ENCODE measurements at regions not wholly inside any gene's neighbourhood (a gene's known extent, or its start where the extent isn't known, plus 50 kb on each side); places are given as distances from the start of the nearest gene placed in this dataset.

- no peak for TF ChIP-seq TCF4 (CRISPR knock-in tag; IDR thresholded peaks at IDR 0.05; ENCODE audit: borderline replicate concordance)
- TF ChIP-seq ESRRG (CRISPR knock-in tag; IDR thresholded peaks at IDR 0.05): no peak
- TF ChIP-seq PPARA (CRISPR knock-in tag; IDR thresholded peaks at IDR 0.05; ENCODE audit: borderline replicate concordance): no peak
- TF ChIP-seq BACH2 (CRISPR knock-in tag; IDR thresholded peaks at IDR 0.05; ENCODE audit: borderline replicate concordance): no peak
- no peak for TF ChIP-seq SNAI2 (CRISPR knock-in tag; IDR thresholded peaks at IDR 0.05)
- no peak for TF ChIP-seq ISL1 (CRISPR knock-in tag; IDR thresholded peaks at IDR 0.05)
- no peak for TF ChIP-seq ZFP3 (CRISPR knock-in tag; IDR thresholded peaks at IDR 0.05)
- no peak for TF ChIP-seq ZNF565 (CRISPR knock-in tag; conservative IDR thresholded peaks at IDR 0.05; ENCODE audit: low read depth)
- TF ChIP-seq, protein P1, sequence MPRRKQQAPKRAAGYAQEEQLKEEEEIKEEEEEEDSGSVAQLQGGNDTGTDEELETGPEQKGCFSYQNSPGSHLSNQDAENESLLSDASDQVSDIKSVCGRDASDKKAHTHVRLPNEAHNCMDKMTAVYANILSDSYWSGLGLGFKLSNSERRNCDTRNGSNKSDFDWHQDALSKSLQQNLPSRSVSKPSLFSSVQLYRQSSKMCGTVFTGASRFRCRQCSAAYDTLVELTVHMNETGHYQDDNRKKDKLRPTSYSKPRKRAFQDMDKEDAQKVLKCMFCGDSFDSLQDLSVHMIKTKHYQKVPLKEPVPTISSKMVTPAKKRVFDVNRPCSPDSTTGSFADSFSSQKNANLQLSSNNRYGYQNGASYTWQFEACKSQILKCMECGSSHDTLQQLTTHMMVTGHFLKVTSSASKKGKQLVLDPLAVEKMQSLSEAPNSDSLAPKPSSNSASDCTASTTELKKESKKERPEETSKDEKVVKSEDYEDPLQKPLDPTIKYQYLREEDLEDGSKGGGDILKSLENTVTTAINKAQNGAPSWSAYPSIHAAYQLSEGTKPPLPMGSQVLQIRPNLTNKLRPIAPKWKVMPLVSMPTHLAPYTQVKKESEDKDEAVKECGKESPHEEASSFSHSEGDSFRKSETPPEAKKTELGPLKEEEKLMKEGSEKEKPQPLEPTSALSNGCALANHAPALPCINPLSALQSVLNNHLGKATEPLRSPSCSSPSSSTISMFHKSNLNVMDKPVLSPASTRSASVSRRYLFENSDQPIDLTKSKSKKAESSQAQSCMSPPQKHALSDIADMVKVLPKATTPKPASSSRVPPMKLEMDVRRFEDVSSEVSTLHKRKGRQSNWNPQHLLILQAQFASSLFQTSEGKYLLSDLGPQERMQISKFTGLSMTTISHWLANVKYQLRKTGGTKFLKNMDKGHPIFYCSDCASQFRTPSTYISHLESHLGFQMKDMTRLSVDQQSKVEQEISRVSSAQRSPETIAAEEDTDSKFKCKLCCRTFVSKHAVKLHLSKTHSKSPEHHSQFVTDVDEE (CRISPR knock-in tag; IDR thresholded peaks at IDR 0.05): no peak
- TF ChIP-seq ARNTL (CRISPR knock-in tag; IDR thresholded peaks at IDR 0.05; ENCODE audit: borderline replicate concordance, low read depth): no peak
- TF ChIP-seq ZFP30 (CRISPR knock-in tag; IDR thresholded peaks at IDR 0.05): no peak
- TF ChIP-seq TOX (CRISPR knock-in tag; IDR thresholded peaks at IDR 0.05; ENCODE audit: borderline replicate concordance): no peak
- TF ChIP-seq, protein P2, sequence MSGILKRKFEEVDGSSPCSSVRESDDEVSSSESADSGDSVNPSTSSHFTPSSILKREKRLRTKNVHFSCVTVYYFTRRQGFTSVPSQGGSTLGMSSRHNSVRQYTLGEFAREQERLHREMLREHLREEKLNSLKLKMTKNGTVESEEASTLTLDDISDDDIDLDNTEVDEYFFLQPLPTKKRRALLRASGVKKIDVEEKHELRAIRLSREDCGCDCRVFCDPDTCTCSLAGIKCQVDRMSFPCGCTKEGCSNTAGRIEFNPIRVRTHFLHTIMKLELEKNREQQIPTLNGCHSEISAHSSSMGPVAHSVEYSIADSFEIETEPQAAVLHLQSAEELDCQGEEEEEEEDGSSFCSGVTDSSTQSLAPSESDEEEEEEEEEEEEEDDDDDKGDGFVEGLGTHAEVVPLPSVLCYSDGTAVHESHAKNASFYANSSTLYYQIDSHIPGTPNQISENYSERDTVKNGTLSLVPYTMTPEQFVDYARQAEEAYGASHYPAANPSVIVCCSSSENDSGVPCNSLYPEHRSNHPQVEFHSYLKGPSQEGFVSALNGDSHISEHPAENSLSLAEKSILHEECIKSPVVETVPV (CRISPR knock-in tag; IDR thresholded peaks at IDR 0.05): no peak
- TF ChIP-seq, protein P3, sequence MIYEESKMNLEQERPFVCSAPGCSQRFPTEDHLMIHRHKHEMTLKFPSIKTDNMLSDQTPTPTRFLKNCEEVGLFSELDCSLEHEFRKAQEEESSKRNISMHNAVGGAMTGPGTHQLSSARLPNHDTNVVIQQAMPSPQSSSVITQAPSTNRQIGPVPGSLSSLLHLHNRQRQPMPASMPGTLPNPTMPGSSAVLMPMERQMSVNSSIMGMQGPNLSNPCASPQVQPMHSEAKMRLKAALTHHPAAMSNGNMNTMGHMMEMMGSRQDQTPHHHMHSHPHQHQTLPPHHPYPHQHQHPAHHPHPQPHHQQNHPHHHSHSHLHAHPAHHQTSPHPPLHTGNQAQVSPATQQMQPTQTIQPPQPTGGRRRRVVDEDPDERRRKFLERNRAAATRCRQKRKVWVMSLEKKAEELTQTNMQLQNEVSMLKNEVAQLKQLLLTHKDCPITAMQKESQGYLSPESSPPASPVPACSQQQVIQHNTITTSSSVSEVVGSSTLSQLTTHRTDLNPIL (CRISPR knock-in tag; IDR thresholded peaks at IDR 0.05; ENCODE audit: low read depth): no peak
- TF ChIP-seq ZNF8 (CRISPR knock-in tag; IDR thresholded peaks at IDR 0.05): no peak
- TF ChIP-seq OSR1 (CRISPR knock-in tag; IDR thresholded peaks at IDR 0.05): no peak
- TF ChIP-seq RARB (CRISPR knock-in tag; IDR thresholded peaks at IDR 0.05): no peak
- ATAC-seq: no peak
Measured at GRCh38 chr1:238727670-238728069, 658.7 kb upstream of the CHRM3 start.

GRCh38 chr1:238722812-238723211, 663.6 kb upstream of the CHRM3 start:
- ATAC-seq: no peak
- no peak for TF ChIP-seq PPARA (CRISPR knock-in tag; IDR thresholded peaks at IDR 0.05; ENCODE audit: borderline replicate concordance)
- TF ChIP-seq ARNTL (CRISPR knock-in tag; IDR thresholded peaks at IDR 0.05; ENCODE audit: borderline replicate concordance, low read depth): no peak
- TF ChIP-seq, protein P3 (CRISPR knock-in tag; IDR thresholded peaks at IDR 0.05; ENCODE audit: low read depth): no peak
- no peak for TF ChIP-seq SNAI2 (CRISPR knock-in tag; IDR thresholded peaks at IDR 0.05)
- no peak for TF ChIP-seq RARB (CRISPR knock-in tag; IDR thresholded peaks at IDR 0.05)
- no peak for TF ChIP-seq ZNF8 (CRISPR knock-in tag; IDR thresholded peaks at IDR 0.05)
- TF ChIP-seq OSR1 (CRISPR knock-in tag; IDR thresholded peaks at IDR 0.05): no peak
- TF ChIP-seq, protein P4, sequence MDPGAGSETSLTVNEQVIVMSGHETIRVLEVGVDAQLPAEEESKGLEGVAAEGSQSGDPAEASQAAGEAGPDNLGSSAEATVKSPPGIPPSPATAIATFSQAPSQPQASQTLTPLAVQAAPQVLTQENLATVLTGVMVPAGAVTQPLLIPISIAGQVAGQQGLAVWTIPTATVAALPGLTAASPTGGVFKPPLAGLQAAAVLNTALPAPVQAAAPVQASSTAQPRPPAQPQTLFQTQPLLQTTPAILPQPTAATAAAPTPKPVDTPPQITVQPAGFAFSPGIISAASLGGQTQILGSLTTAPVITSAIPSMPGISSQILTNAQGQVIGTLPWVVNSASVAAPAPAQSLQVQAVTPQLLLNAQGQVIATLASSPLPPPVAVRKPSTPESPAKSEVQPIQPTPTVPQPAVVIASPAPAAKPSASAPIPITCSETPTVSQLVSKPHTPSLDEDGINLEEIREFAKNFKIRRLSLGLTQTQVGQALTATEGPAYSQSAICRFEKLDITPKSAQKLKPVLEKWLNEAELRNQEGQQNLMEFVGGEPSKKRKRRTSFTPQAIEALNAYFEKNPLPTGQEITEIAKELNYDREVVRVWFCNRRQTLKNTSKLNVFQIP (CRISPR knock-in tag; IDR thresholded peaks at IDR 0.05; ENCODE audit: borderline replicate concordance, low read depth): no peak
- TF ChIP-seq, protein P2 (CRISPR knock-in tag; IDR thresholded peaks at IDR 0.05): no peak
- TF ChIP-seq TCF4 (CRISPR knock-in tag; IDR thresholded peaks at IDR 0.05; ENCODE audit: borderline replicate concordance): no peak
- no peak for TF ChIP-seq ZFP30 (CRISPR knock-in tag; IDR thresholded peaks at IDR 0.05)
- no peak for TF ChIP-seq GLIS3 (CRISPR knock-in tag; IDR thresholded peaks at IDR 0.05)
- no peak for TF ChIP-seq ISL1 (CRISPR knock-in tag; IDR thresholded peaks at IDR 0.05)
- TF ChIP-seq, protein P5, sequence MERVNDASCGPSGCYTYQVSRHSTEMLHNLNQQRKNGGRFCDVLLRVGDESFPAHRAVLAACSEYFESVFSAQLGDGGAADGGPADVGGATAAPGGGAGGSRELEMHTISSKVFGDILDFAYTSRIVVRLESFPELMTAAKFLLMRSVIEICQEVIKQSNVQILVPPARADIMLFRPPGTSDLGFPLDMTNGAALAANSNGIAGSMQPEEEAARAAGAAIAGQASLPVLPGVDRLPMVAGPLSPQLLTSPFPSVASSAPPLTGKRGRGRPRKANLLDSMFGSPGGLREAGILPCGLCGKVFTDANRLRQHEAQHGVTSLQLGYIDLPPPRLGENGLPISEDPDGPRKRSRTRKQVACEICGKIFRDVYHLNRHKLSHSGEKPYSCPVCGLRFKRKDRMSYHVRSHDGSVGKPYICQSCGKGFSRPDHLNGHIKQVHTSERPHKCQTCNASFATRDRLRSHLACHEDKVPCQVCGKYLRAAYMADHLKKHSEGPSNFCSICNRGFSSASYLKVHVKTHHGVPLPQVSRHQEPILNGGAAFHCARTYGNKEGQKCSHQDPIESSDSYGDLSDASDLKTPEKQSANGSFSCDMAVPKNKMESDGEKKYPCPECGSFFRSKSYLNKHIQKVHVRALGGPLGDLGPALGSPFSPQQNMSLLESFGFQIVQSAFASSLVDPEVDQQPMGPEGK (CRISPR knock-in tag; IDR thresholded peaks at IDR 0.05; ENCODE audit: borderline replicate concordance): no peak
- TF ChIP-seq, protein P1 (CRISPR knock-in tag; IDR thresholded peaks at IDR 0.05): no peak
- TF ChIP-seq TOX (CRISPR knock-in tag; IDR thresholded peaks at IDR 0.05; ENCODE audit: borderline replicate concordance): no peak
- no peak for TF ChIP-seq ZFP3 (CRISPR knock-in tag; IDR thresholded peaks at IDR 0.05)
- TF ChIP-seq ZC3H10 (CRISPR knock-in tag; IDR thresholded peaks at IDR 0.05): no peak
- TF ChIP-seq ZNF70 (CRISPR knock-in tag; IDR thresholded peaks at IDR 0.05): no peak
- no peak for TF ChIP-seq CSDC2 (CRISPR knock-in tag; IDR thresholded peaks at IDR 0.05)

All from SK-N-SH treated with all-trans-retinoic acid at 6 μM for 48 hours (cell line).